ENCODE measurements at regions not wholly inside any gene's neighbourhood (a gene's known extent, or its start where the extent isn't known, plus 50 kb on each side); places are given as distances from the start of the nearest gene placed in this dataset.

- TF ChIP-seq CTCF (IDR thresholded peaks at IDR 0.05; ENCODE audit: low read depth, low read length, missing control alignments), result no peak
- no peak for DNase-seq (ENCODE audit: low read depth)
- H3K4me3 ChIP-seq (ENCODE audit: low read depth, low read length), result no peak overlapping the region
These were observed 164.0 kb upstream of the ZNF507 start for GRCh38 chr19:32181216-32181920.

- H3K4me3 ChIP-seq (ENCODE audit: low read depth, low read length), result no peak overlapping the region
- DNase-seq (ENCODE audit: low read depth), result no peak
- no peak for TF ChIP-seq CTCF (IDR thresholded peaks at IDR 0.05; ENCODE audit: low read depth, low read length, missing control alignments)
These were observed 158.7 kb upstream of the ZNF507 start for GRCh38 chr19:32186542-32187330.

- no peak overlapping the region for H3K4me3 ChIP-seq (ENCODE audit: low read depth, low read length)
- no peak for TF ChIP-seq CTCF (IDR thresholded peaks at IDR 0.05; ENCODE audit: low read depth, low read length, missing control alignments)
- no peak for DNase-seq (ENCODE audit: low read depth)
These were observed 156.5 kb upstream of the ZNF507 start for GRCh38 chr19:32188921-32189320.

GRCh38 chr19:32189956-32190706 is 155.3 kb upstream of the ZNF507 start:
- no peak for TF ChIP-seq CTCF (IDR thresholded peaks at IDR 0.05; ENCODE audit: low read depth, low read length, missing control alignments)
- H3K4me3 ChIP-seq (ENCODE audit: low read depth, low read length), result no peak overlapping the region
- DNase-seq (ENCODE audit: low read depth), result no peak

- DNase-seq (ENCODE audit: low read depth), result no peak
- H3K4me3 ChIP-seq (ENCODE audit: low read depth, low read length), result no peak overlapping the region
- no peak for TF ChIP-seq CTCF (IDR thresholded peaks at IDR 0.05; ENCODE audit: low read depth, low read length, missing control alignments)
These were observed 153.5 kb upstream of the ZNF507 start for GRCh38 chr19:32191921-32192320.

- H3K4me3 ChIP-seq (ENCODE audit: low read depth, low read length), result no peak overlapping the region
- no peak for TF ChIP-seq CTCF (IDR thresholded peaks at IDR 0.05; ENCODE audit: low read depth, low read length, missing control alignments)
- no peak for DNase-seq (ENCODE audit: low read depth)
These were observed 149.5 kb upstream of the ZNF507 start for GRCh38 chr19:32195706-32196610.

All from GM12864 (cell line).